ENCODE measurements at regions not wholly inside any gene's neighbourhood (a gene's known extent, or its start where the extent isn't known, plus 50 kb on each side); places are given as distances from the start of the nearest gene placed in this dataset.

GRCh38 chr6:53974941-53975340, 136.3 kb upstream of the MLIP start:
- no peak for DNase-seq
- H3K4me3 ChIP-seq = no peak overlapping the region
- H3K36me3 ChIP-seq = no peaks in the 10 kb centered on the region
- no peaks in the 10 kb centered on the region for H3K27me3 ChIP-seq
- no peaks in the 10 kb centered on the region for H3K9me3 ChIP-seq

GRCh38 chr6:53975941-53976615, 135.2 kb upstream of the MLIP start:
- DNase-seq = no peak
- Histone ChIP-seq H3K36me3 (no peaks in the 10 kb centered on the region), H3K4me3 (no peak overlapping the region), H3K9me3 (no peaks in the 10 kb centered on the region), H3K27me3 (no peaks in the 10 kb centered on the region)

GRCh38 chr6:53977551-53977950, 133.7 kb upstream of the MLIP start:
- DNase-seq = no peak
- H3K36me3 ChIP-seq = no peaks in the 10 kb centered on the region
- no peak overlapping the region for H3K4me3 ChIP-seq
- no peaks in the 10 kb centered on the region for H3K9me3 ChIP-seq
- no peaks in the 10 kb centered on the region for H3K27me3 ChIP-seq

GRCh38 chr6:53979468-53980067, 131.7 kb upstream of the MLIP start:
- H3K4me3 ChIP-seq = no peak overlapping the region
- no peaks in the 10 kb centered on the region for H3K9me3 ChIP-seq
- no peaks in the 10 kb centered on the region for H3K27me3 ChIP-seq
- no peak for DNase-seq
- no peaks in the 10 kb centered on the region for H3K36me3 ChIP-seq

- H3K9me3 ChIP-seq = no peaks in the 10 kb centered on the region
- DNase-seq = no peak
- no peaks in the 10 kb centered on the region for H3K36me3 ChIP-seq
- H3K4me3 ChIP-seq = no peak overlapping the region
- no peaks in the 10 kb centered on the region for H3K27me3 ChIP-seq
Measured at GRCh38 chr6:53982366-53983050, 128.7 kb upstream of the MLIP start.

- H3K4me3 ChIP-seq = no peak overlapping the region
- no peaks in the 10 kb centered on the region for H3K9me3 ChIP-seq
- no peaks in the 10 kb centered on the region for H3K27me3 ChIP-seq
- no peaks in the 10 kb centered on the region for H3K36me3 ChIP-seq
- no peak for DNase-seq
Measured at GRCh38 chr6:53983301-53983700, 127.9 kb upstream of the MLIP start.

- Histone ChIP-seq H3K27me3 (no peaks in the 10 kb centered on the region), H3K9me3 (no peaks in the 10 kb centered on the region), H3K36me3 (no peaks in the 10 kb centered on the region), H3K4me3 (no peak overlapping the region)
- peak; percentile 77 for DNase-seq
Measured at GRCh38 chr6:53984163-53984562, 127.1 kb upstream of the MLIP start.

GRCh38 chr6:53984581-53984980, 126.7 kb upstream of the MLIP start:
- no peaks in the 10 kb centered on the region for H3K27me3 ChIP-seq
- H3K9me3 ChIP-seq = no peaks in the 10 kb centered on the region
- H3K36me3 ChIP-seq = no peaks in the 10 kb centered on the region
- DNase-seq = no peak
- no peak overlapping the region for H3K4me3 ChIP-seq

- no peak overlapping the region for H3K4me3 ChIP-seq
- H3K27me3 ChIP-seq = no peaks in the 10 kb centered on the region
- H3K9me3 ChIP-seq = no peaks in the 10 kb centered on the region
- DNase-seq = no peak
- H3K36me3 ChIP-seq = no peaks in the 10 kb centered on the region
Measured at GRCh38 chr6:53985366-53985765, 125.9 kb upstream of the MLIP start.

- peak; percentile 17 for DNase-seq
- no peaks in the 10 kb centered on the region for H3K27me3 ChIP-seq
Measured at GRCh38 chr6:53986165-53986720, 125.0 kb upstream of the MLIP start.

GRCh38 chr6:53986721-53987521, 124.3 kb upstream of the MLIP start:
- Histone ChIP-seq H3K4me3 (no peak overlapping the region), H3K36me3 (no peaks in the 10 kb centered on the region), H3K27me3 (no peaks in the 10 kb centered on the region), H3K9me3 (no peaks in the 10 kb centered on the region)
- no peak for DNase-seq

More at GRCh38 chr6:53986165-53986720, 125.0 kb upstream of the MLIP start:
- H3K9me3 ChIP-seq = no peaks in the 10 kb centered on the region
- no peaks in the 10 kb centered on the region for H3K36me3 ChIP-seq
- no peak overlapping the region for H3K4me3 ChIP-seq

- H3K36me3 ChIP-seq = no peaks in the 10 kb centered on the region
- no peak for DNase-seq
- no peaks in the 10 kb centered on the region for H3K27me3 ChIP-seq
- H3K4me3 ChIP-seq = no peak overlapping the region
- no peaks in the 10 kb centered on the region for H3K9me3 ChIP-seq
Measured at GRCh38 chr6:53987522-53987888, 123.7 kb upstream of the MLIP start.

GRCh38 chr6:53989504-53989903, 121.7 kb upstream of the MLIP start:
- no peaks in the 10 kb centered on the region for H3K9me3 ChIP-seq
- DNase-seq = no peak
- no peaks in the 10 kb centered on the region for H3K27me3 ChIP-seq
- no peak overlapping the region for H3K4me3 ChIP-seq
- no peaks in the 10 kb centered on the region for H3K36me3 ChIP-seq

GRCh38 chr6:53992522-53992921, 118.7 kb upstream of the MLIP start:
- Histone ChIP-seq H3K27me3 (no peaks in the 10 kb centered on the region), H3K36me3 (no peaks in the 10 kb centered on the region), H3K9me3 (no peaks in the 10 kb centered on the region), H3K4me3 (no peak overlapping the region)
- DNase-seq = no peak

- no peak overlapping the region for H3K4me3 ChIP-seq
- no peaks in the 10 kb centered on the region for H3K9me3 ChIP-seq
- H3K36me3 ChIP-seq = no peaks in the 10 kb centered on the region
- H3K27me3 ChIP-seq = no peaks in the 10 kb centered on the region
- DNase-seq = no peak
Measured at GRCh38 chr6:53994201-53994600, 117.0 kb upstream of the MLIP start.

- no peak for DNase-seq
- H3K9me3 ChIP-seq = no peaks in the 10 kb centered on the region
- H3K36me3 ChIP-seq = no peaks in the 10 kb centered on the region
- H3K27me3 ChIP-seq = no peaks in the 10 kb centered on the region
- H3K4me3 ChIP-seq = no peak overlapping the region
Measured at GRCh38 chr6:53995935-53996334, 115.3 kb upstream of the MLIP start.

GRCh38 chr6:53998303-53998702, 112.9 kb upstream of the MLIP start:
- no peak for DNase-seq
- Histone ChIP-seq H3K27me3 (no peaks in the 10 kb centered on the region), H3K36me3 (no peaks in the 10 kb centered on the region), H3K9me3 (no peaks in the 10 kb centered on the region), H3K4me3 (no peak overlapping the region)

Data from MG63 (cell line).